Nephron progenitor cell (in vitro differentiated cells): ENCODE measurements at regions not wholly inside any gene's neighbourhood (a gene's known extent, or its start where the extent isn't known, plus 50 kb on each side); places are given as distances from the start of the nearest gene placed in this dataset.

Experiments
- DNase-seq: peaks from one replicate; pipeline ENCODE4 v3.0.0; 2021
- H3K27ac Mint-ChIP-seq: 2 replicates; pipeline ENCODE4 v1.8.0; 2021; ENCODE audit warnings: mild to moderate bottlenecking, moderate library complexity, mixed read lengths
- H3K27me3 Mint-ChIP-seq: 2 replicates; pipeline ENCODE4 v1.8.0; 2021; ENCODE audit warnings: mild to moderate bottlenecking, low read depth, mixed read lengths; ENCODE audit not compliant: poor library complexity
- H3K36me3 Mint-ChIP-seq: 2 replicates; pipeline ENCODE4 v1.8.0; 2021; ENCODE audit warnings: low read depth, mixed read lengths
- H3K4me1 Mint-ChIP-seq: 2 replicates; pipeline ENCODE4 v1.8.0; 2021; ENCODE audit warnings: mixed read lengths
- H3K4me3 Mint-ChIP-seq: 2 replicates; pipeline ENCODE4 v1.8.0; 2021; ENCODE audit warnings: mild to moderate bottlenecking, moderate library complexity, mixed read lengths
- H3K9me3 Mint-ChIP-seq: 2 replicates; pipeline ENCODE4 v1.8.0; 2021; ENCODE audit warnings: mild to moderate bottlenecking, moderate library complexity, mixed read lengths
- TF ChIP-seq, protein P1 (sequence below): fragments of 200-600 bp; sonication (generic); IDR thresholded peaks from 2 replicates; pipeline ENCODE4 v1.5.0; 2021; ENCODE audit warnings: antibody characterized with exemption

DNA sequence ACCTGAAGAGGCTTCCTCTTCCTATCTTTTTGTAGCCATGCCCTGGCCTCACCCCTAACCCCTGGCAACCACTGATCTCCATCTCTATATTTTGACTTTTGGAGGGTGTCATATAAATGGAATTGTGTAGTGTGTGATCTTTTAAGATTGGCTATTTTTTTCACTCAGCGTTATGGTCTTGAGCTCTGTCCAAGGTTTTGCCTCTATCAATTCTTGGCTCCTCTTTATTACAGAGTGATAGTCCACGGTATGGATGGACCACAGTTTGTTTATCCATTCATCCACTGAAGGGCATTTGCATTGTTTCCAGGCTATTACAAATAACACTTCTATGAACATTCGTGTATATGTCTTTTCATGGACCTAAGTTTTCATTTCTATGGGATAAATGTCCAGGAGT is 209.8 kb upstream of the IER5L start:
- peaks cover 25% of the 10 kb centered on the region for H3K4me1 Mint-ChIP-seq
- H3K9me3 Mint-ChIP-seq = no peaks in the 10 kb centered on the region
- no peak overlapping the region for H3K4me3 Mint-ChIP-seq
- TF ChIP-seq, protein P1, sequence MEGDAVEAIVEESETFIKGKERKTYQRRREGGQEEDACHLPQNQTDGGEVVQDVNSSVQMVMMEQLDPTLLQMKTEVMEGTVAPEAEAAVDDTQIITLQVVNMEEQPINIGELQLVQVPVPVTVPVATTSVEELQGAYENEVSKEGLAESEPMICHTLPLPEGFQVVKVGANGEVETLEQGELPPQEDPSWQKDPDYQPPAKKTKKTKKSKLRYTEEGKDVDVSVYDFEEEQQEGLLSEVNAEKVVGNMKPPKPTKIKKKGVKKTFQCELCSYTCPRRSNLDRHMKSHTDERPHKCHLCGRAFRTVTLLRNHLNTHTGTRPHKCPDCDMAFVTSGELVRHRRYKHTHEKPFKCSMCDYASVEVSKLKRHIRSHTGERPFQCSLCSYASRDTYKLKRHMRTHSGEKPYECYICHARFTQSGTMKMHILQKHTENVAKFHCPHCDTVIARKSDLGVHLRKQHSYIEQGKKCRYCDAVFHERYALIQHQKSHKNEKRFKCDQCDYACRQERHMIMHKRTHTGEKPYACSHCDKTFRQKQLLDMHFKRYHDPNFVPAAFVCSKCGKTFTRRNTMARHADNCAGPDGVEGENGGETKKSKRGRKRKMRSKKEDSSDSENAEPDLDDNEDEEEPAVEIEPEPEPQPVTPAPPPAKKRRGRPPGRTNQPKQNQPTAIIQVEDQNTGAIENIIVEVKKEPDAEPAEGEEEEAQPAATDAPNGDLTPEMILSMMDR = no peak
- no peaks in the 10 kb centered on the region for H3K36me3 Mint-ChIP-seq
- peaks cover 9% of the 10 kb centered on the region for H3K27me3 Mint-ChIP-seq
- H3K27ac Mint-ChIP-seq = no peak overlapping the region
- DNase-seq = no peak

DNA sequence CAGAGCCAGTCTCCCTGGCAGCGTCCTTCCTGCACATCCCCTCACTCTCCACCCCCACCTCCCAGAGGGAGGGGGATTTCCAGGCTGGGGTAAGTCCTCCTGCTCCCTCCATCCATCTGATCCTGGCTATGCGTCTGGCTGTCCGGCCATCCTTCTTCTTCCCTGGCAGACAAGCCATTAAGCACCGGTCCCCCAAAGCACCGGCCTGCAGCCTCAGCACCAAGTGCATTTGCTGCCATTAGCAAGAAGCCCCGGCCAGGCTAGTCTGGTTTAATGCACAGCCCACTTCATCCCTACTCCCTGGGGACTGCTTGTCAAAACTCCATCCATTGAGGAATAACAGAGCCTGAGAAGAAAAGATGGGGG is 208.7 kb upstream of the IER5L start:
- no peak for DNase-seq
- H3K27ac Mint-ChIP-seq = no peak overlapping the region
- no peaks in the 10 kb centered on the region for H3K9me3 Mint-ChIP-seq
- peaks cover 25% of the 10 kb centered on the region for H3K4me1 Mint-ChIP-seq
- peaks cover 9% of the 10 kb centered on the region for H3K27me3 Mint-ChIP-seq
- no peak overlapping the region for H3K4me3 Mint-ChIP-seq
- H3K36me3 Mint-ChIP-seq = no peaks in the 10 kb centered on the region
- TF ChIP-seq, protein P1 = no peak

GRCh38 chr9:129385211-129385934 is 207.3 kb upstream of the IER5L start:
- peaks cover 12% of the 10 kb centered on the region for H3K4me1 Mint-ChIP-seq
- TF ChIP-seq, protein P1 = no peak
- H3K27ac Mint-ChIP-seq = no peak overlapping the region
- no peaks in the 10 kb centered on the region for H3K9me3 Mint-ChIP-seq
- peaks cover 9% of the 10 kb centered on the region for H3K27me3 Mint-ChIP-seq
- H3K36me3 Mint-ChIP-seq = no peaks in the 10 kb centered on the region
- no peak overlapping the region for H3K4me3 Mint-ChIP-seq
- DNase-seq = no peak

- Mint-ChIP-seq H3K4me3 (peak overlapping the region; percentile 59), H3K27me3 (peaks cover 13% of the 10 kb centered on the region), H3K4me1 (peaks cover 7% of the 10 kb centered on the region), H3K36me3 (no peaks in the 10 kb centered on the region), H3K9me3 (no peaks in the 10 kb centered on the region), H3K27ac (no peak overlapping the region)
- TF ChIP-seq, protein P1 = no peak
- DNase-seq = no peak
Observed at GRCh38 chr9:129384491-129385210, 206.6 kb upstream of the IER5L start.

DNA sequence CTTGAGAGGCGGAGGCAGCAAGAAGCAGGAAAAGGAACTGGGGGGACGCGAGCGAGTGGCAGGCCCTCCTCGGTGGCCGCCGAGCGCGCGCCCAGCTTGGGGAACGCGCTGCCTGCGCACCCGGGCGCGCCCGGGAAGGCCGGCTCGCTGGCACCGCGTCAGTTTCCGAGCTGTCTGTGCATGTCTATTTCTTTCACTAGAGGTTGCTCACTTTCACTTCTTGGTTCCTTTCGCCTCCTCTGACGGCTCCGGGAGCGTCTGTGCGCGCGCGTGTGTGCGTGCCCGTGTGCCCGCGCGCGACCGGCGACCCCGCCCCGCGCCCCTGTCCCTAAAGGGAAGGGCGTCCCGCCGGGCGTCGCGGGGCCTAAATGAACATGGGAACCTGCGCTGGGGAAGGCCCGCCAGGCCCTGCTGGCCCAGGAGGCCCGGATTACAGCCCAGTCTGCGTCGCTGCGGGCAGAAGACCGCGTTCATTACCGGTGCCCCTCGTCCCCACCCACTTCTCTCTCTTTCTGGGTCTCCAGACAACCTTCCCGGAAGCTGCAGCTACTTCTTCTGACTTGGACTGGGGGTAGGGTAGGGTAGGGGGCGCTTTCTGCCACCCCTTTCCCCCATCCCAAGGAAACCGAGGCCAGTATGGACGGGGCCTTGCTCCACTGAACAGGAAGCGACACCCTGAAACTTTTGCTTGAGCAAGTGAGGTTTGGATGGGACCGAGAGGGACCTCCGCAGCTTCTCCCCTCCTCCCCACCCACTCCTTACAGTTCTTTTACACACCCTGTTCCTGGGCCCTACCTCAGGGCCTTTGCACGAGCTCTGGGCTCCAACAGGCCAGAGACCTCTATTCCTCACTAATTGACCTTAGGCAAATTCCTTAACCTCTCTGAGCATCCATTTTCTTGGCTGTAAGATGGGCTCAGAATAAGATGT is 205.8 kb upstream of the IER5L start:
- peaks cover 14% of the 10 kb centered on the region for H3K4me1 Mint-ChIP-seq
- H3K9me3 Mint-ChIP-seq = no peaks in the 10 kb centered on the region
- H3K4me3 Mint-ChIP-seq = peak overlapping the region; percentile 59
- no peaks in the 10 kb centered on the region for H3K36me3 Mint-ChIP-seq
- H3K27ac Mint-ChIP-seq = no peak overlapping the region
- TF ChIP-seq, protein P1 = no peak
- H3K27me3 Mint-ChIP-seq = peaks cover 14% of the 10 kb centered on the region
- peak; percentile 61 for DNase-seq
